K562 (cell line): ENCODE measurements at regions not wholly inside any gene's neighbourhood (a gene's known extent, or its start where the extent isn't known, plus 50 kb on each side); places are given as distances from the start of the nearest gene placed in this dataset.

Experiments used
- ATAC-seq: fragments of 200-7000 bp; cut with Tn5 transposase; 3 replicates; pipeline ENCODE4 v1.9.1; 2020; ENCODE audit warnings: moderate library complexity
- BruUV-seq: library from RNA; stranded (reverse); fragments of 400-500 nt; replicated peaks from 2 replicates; lab custom pipeline; 2021; lab: Mats Ljungman, UMichigan
- CTCF ChIA-PET: fragments of 300-600 bp; formaldehyde crosslinking; extraction: SDS; loops from one replicate; lab custom pipeline; 2021; ENCODE audit warnings: low intra/inter-chr PET ratio; lab: Yijun Ruan, JAX
- POLR2A ChIA-PET: fragments of 300-600, 350-650 bp; sonication (Branson Sonifier 250); formaldehyde crosslinking; extraction: SDS; loops from one replicate; lab custom pipeline; 2021; ENCODE audit warnings: antibody characterized with exemption, inconsistent platforms; lab: Yijun Ruan, JAX
- DNase-seq, 4 experiments: peaks; one replicate each; pipeline versions ENCODE4 v3.0.0 to v3.0.0-alpha.2; 2011 to 2018; ENCODE audit warnings: low spot score in 3 of 4, mixed read lengths in 3 of 4; ENCODE audit errors: extremely low read depth in 1 of 4
- FAIRE-seq: peaks from 2 replicates; lab custom pipeline; 2011; peaks lifted over from hg19 to GRCh38; lab: Jason Lieb, UNC
- H2AFZ ChIP-seq: 2 replicates; pipeline ENCODE4 v1.6.0; 2011; ENCODE audit warnings: low read depth, low read length, control low read depth, inconsistent platforms
- H3K27ac ChIP-seq: fragments of 200-600 bp; 3 replicates; pipeline ENCODE4 v1.8.0; 2011; ENCODE audit warnings: low read depth, mild to moderate bottlenecking, control low read depth, inconsistent platforms, low read length, moderate library complexity, mixed read lengths; ENCODE audit errors: extremely low read depth
- H3K27me3 ChIP-seq, 2 experiments: fragments of 300-600 bp in 1 of 2; 2 replicates in 1 of 2; 3 replicates in 1 of 2; pipeline versions ENCODE4 v1.6.0 to v1.8.0; 2011; ENCODE audit warnings: inconsistent platforms in 2 of 2, low read length in 2 of 2, mild to moderate bottlenecking in 1 of 2, mixed read lengths in 1 of 2, moderate library complexity in 1 of 2; ENCODE audit not compliant: control insufficient read depth in 2 of 2, insufficient read depth in 2 of 2
- H3K36me3 ChIP-seq: fragments of 300-600 bp; 3 replicates; pipeline ENCODE4 v1.8.0; 2011; ENCODE audit warnings: mild to moderate bottlenecking, low read length, inconsistent platforms; ENCODE audit not compliant: control insufficient read depth, insufficient read depth
- H3K4me1 ChIP-seq, 2 experiments: fragments of 200-600 bp in 1 of 2; replicated peaks in 1 of 2; 2 replicates in 1 of 2; 3 replicates in 1 of 2; pipeline versions ENCODE4 v1.5.1 to v1.8.0; 2011; ENCODE audit warnings: inconsistent platforms in 2 of 2, low read length in 2 of 2, mild to moderate bottlenecking in 1 of 2, mixed read lengths in 1 of 2, moderate library complexity in 1 of 2; ENCODE audit not compliant: control insufficient read depth in 2 of 2, insufficient read depth in 2 of 2
- H3K4me2 ChIP-seq: 2 replicates; pipeline ENCODE4 v1.6.1; 2011; ENCODE audit warnings: low read length, control low read depth, inconsistent platforms, mixed read lengths; ENCODE audit not compliant: insufficient read depth
- H3K4me3 ChIP-seq: fragments of 200-600 bp; sonication (generic), shearing (Covaris generic); 2 replicates; pipeline ENCODE4 v1.5.1; 2016; ENCODE audit warnings: control low read depth, inconsistent platforms
- H3K79me2 ChIP-seq: fragments of 200-600 bp; 3 replicates; pipeline ENCODE4 v1.8.0; 2011; ENCODE audit warnings: low read length, inconsistent platforms; ENCODE audit not compliant: control insufficient read depth, insufficient read depth
- H3K9ac ChIP-seq, 2 experiments: 2 replicates each; pipeline versions ENCODE4 v1.6.0 to v1.6.1; 2011; ENCODE audit warnings: low read depth in 2 of 2, low read length in 2 of 2, control low read depth in 1 of 2, inconsistent platforms in 1 of 2, mild to moderate bottlenecking in 1 of 2, mixed read lengths in 1 of 2; ENCODE audit not compliant: insufficient read depth in 1 of 2
- H3K9me1 ChIP-seq: one replicate; pipeline ENCODE4 v1.6.0; 2011; ENCODE audit warnings: inconsistent platforms, mild to moderate bottlenecking, low read length, moderate library complexity; ENCODE audit not compliant: control insufficient read depth, insufficient read depth
- H3K9me3 ChIP-seq: replicated peaks from 2 replicates; pipeline ENCODE4 v1.5.1; 2011; ENCODE audit warnings: low read depth, low read length, inconsistent platforms; ENCODE audit not compliant: control insufficient read depth, insufficient read depth
- H4K20me1 ChIP-seq: replicated peaks from 2 replicates; pipeline ENCODE4 v1.6.1; 2011; ENCODE audit warnings: low read length, inconsistent platforms, mixed read lengths; ENCODE audit not compliant: control insufficient read depth, insufficient read depth
- CREB3 ChIP-seq: fragments of 450-650 bp; conservative IDR thresholded peaks from 2 replicates; pipeline ENCODE4 v1.6.1; 2016; ENCODE audit warnings: missing genetic modification characterization, low read depth, mild to moderate bottlenecking, missing compliant biosample characterization, moderate library complexity
- ELF4 ChIP-seq: fragments of 450-650 bp; formaldehyde crosslinking; IDR thresholded peaks from 2 replicates; pipeline ENCODE4 v1.4.0; 2022; ENCODE audit warnings: missing genetic modification characterization
- GTF2E2 ChIP-seq: fragments of 200-800 bp; sonication (Bioruptor generic); IDR thresholded peaks from 2 replicates; pipeline ENCODE4 v1.6.1; 2016; ENCODE audit warnings: missing genetic modification characterization, missing compliant biosample characterization
- KHSRP ChIP-seq: fragments of 450-650 bp; IDR thresholded peaks from 2 replicates; pipeline ENCODE4 v1.6.1; 2017
- MECOM ChIP-seq: fragments of 250-450 bp; sonication (Bioruptor Pico); IDR thresholded peaks from 2 replicates; pipeline ENCODE4 v1.8.0; 2022; ENCODE audit warnings: inconsistent platforms
- NR2C2 ChIP-seq, 2 experiments: fragments of 200-800 bp in 1 of 2; sonication (Bioruptor generic) in 1 of 2; sonication (generic) in 1 of 2; formaldehyde crosslinking in 1 of 2; IDR thresholded peaks; 2 replicates each; pipeline versions ENCODE4 v1.6.1 to v1.8.0; 2016 to 2022; ENCODE audit warnings: mild to moderate bottlenecking in 1 of 2, missing compliant biosample characterization in 1 of 2, missing genetic modification characterization in 1 of 2, missing genetic modification reagents in 1 of 2
- PHB2 ChIP-seq: fragments of 450-650 bp; IDR thresholded peaks from 2 replicates; pipeline ENCODE4 v1.6.1; 2017; ENCODE audit warnings: low read depth
- RFX1 ChIP-seq: fragments of 450-650 bp; IDR thresholded peaks from 2 replicates; pipeline ENCODE4 v1.6.1; 2016; ENCODE audit warnings: mild to moderate bottlenecking, moderate library complexity
- SNAPC5 ChIP-seq: fragments of 250-450 bp; sonication (Bioruptor Pico); IDR thresholded peaks from 2 replicates; pipeline ENCODE4 v1.8.0; 2021; ENCODE audit warnings: moderate library complexity, mild to moderate bottlenecking, inconsistent platforms
- ZNF175 ChIP-seq: fragments of 200-800 bp; sonication (Bioruptor generic); IDR thresholded peaks from 2 replicates; pipeline ENCODE4 v1.6.1; 2016; ENCODE audit warnings: low read depth, mild to moderate bottlenecking, missing genetic modification characterization, missing compliant biosample characterization
- ZNF518B ChIP-seq: fragments of 250-450 bp; sonication (Bioruptor Pico); IDR thresholded peaks from 2 replicates; pipeline ENCODE4 v1.5.0; 2021; ENCODE audit warnings: mild to moderate bottlenecking, moderate library complexity
- WGBS: fragments of 100-300 bp; shearing (Covaris generic); methylation state at CpG from one replicate; pipeline ENCODE4 v1.1.6; 2016; ENCODE audit warnings: low coverage, mixed read lengths; ENCODE audit not compliant: insufficient coverage; ENCODE audit errors: missing lambda C conversion rate; 5-methylcytosine and 5-hydroxymethylcytosine counted together
- in situ Hi-C: fragments of 300-500 bp; cut with MboI; formaldehyde crosslinking; loops from 4 replicates; pipeline ENCODE4 v1.15.0; 2018; ENCODE audit warnings: inconsistent platforms, mixed read lengths
- intact Hi-C: fragments of 100-400 bp; cut with micrococcal nuclease; formaldehyde crosslinking; loops from 2 replicates; pipeline ENCODE4 v1.14.2; 2022

- TF ChIP-seq ZNF518B (CRISPR knock-in tag) (no peak), GTF2E2 (tag) (no peak), PHB2 (no peak)
Observed at GRCh38 chr4:124282301-124282898, 430.1 kb downstream of the ANKRD50 start (continued).

GRCh38 chr4:124288706-124289486, 423.6 kb downstream of the ANKRD50 start:
- H3K36me3 ChIP-seq: no peaks in the 10 kb centered on the region
- in situ Hi-C loops (no loop called here), intact Hi-C loops (no loop called here)
- H3K4me2 ChIP-seq: no peak overlapping the region
- H3K9me3 ChIP-seq: no peaks in the 10 kb centered on the region
- no peak for TF ChIP-seq CREB3 (tag)
- TF ChIP-seq MECOM (CRISPR knock-in tag): no peak
- no peak for TF ChIP-seq SNAPC5
- no peak for TF ChIP-seq ZNF175 (CRISPR knock-in tag)
- no peak for TF ChIP-seq KHSRP
- no peak for TF ChIP-seq ELF4 (CRISPR knock-in tag)
- no peak for TF ChIP-seq RFX1
- no peak for TF ChIP-seq NR2C2 (CRISPR knock-in tag; IDR thresholded peaks at IDR 0.05)
- TF ChIP-seq NR2C2 (tag; IDR thresholded peaks at IDR 0.05): no peak
- ChIA-PET CTCF (no interaction called here), POLR2A (no interaction called here)
- ATAC-seq (no peak), FAIRE-seq (no peak), DNase-seq (no peak)
- H3K27me3 ChIP-seq: no peaks in the 10 kb centered on the region
- no peaks in the 10 kb centered on the region for H3K79me2 ChIP-seq
- H3K27ac ChIP-seq: no peak overlapping the region
- WGBS: 0% methylated on average over 2 of the region's 2 CpGs
- no peaks in the 10 kb centered on the region for H3K9me1 ChIP-seq
- H3K9ac ChIP-seq: no peak overlapping the region
- BruUV-seq: no TSS peak
- no peaks in the 10 kb centered on the region for H3K4me1 ChIP-seq
- no peak overlapping the region for H3K4me3 ChIP-seq
- H4K20me1 ChIP-seq: no peaks in the 10 kb centered on the region
- H2AFZ ChIP-seq: no peak overlapping the region
